Skeletal muscle satellite cell (primary cell): ENCODE measurements at regions not wholly inside any gene's neighbourhood (a gene's known extent, or its start where the extent isn't known, plus 50 kb on each side); places are given as distances from the start of the nearest gene placed in this dataset.

ENCODE experiments used
- H3K27me3 ChIP-seq: 2 replicates; pipeline ENCODE4 v1.7.0; 2013; ENCODE audit warnings: low read length; ENCODE audit not compliant: control insufficient read depth, insufficient read depth
- H3K36me3 ChIP-seq: 2 replicates; pipeline ENCODE4 v1.7.0; 2013; ENCODE audit warnings: mild to moderate bottlenecking, control low read depth, low read length; ENCODE audit not compliant: insufficient read depth
- H3K4me1 ChIP-seq: 2 replicates; pipeline ENCODE4 v1.7.0; 2013; ENCODE audit warnings: low read length; ENCODE audit not compliant: control insufficient read depth, insufficient read depth
- H3K4me2 ChIP-seq: 2 replicates; pipeline ENCODE4 v1.7.0; 2013; ENCODE audit warnings: mild to moderate bottlenecking, low read length
- H3K4me3 ChIP-seq: 2 replicates; pipeline ENCODE4 v1.7.0; 2013; ENCODE audit warnings: low read length
- H3K9ac ChIP-seq: 2 replicates; pipeline ENCODE4 v1.7.0; 2013; ENCODE audit warnings: mild to moderate bottlenecking, low read depth, low read length, moderate library complexity
- H3K9me3 ChIP-seq: replicated peaks from 2 replicates; pipeline ENCODE4 v1.7.0; 2013; ENCODE audit warnings: mild to moderate bottlenecking, control low read depth, low read length

GRCh38 chr3:34374521-34374920 lies 576.1 kb downstream of the PDCD6IP start:
- peaks cover 8% of the 10 kb centered on the region for H3K9me3 ChIP-seq
- H3K4me2 ChIP-seq, result no peak overlapping the region
- no peak overlapping the region for H3K4me3 ChIP-seq
- no peak overlapping the region for H3K9ac ChIP-seq
- H3K4me1 ChIP-seq, result no peaks in the 10 kb centered on the region
- no peaks in the 10 kb centered on the region for H3K36me3 ChIP-seq
- no peaks in the 10 kb centered on the region for H3K27me3 ChIP-seq

GRCh38 chr3:34376691-34377090 lies 578.3 kb downstream of the PDCD6IP start:
- Histone ChIP-seq H3K27me3 (no peaks in the 10 kb centered on the region), H3K4me2 (no peak overlapping the region), H3K9ac (no peak overlapping the region), H3K4me1 (no peaks in the 10 kb centered on the region), H3K4me3 (no peak overlapping the region), H3K9me3 (peaks cover 8% of the 10 kb centered on the region), H3K36me3 (no peaks in the 10 kb centered on the region)

GRCh38 chr3:34377961-34378360 lies 579.5 kb downstream of the PDCD6IP start:
- H3K27me3 ChIP-seq, result no peaks in the 10 kb centered on the region
- H3K4me2 ChIP-seq, result no peak overlapping the region
- H3K4me3 ChIP-seq, result no peak overlapping the region
- H3K9me3 ChIP-seq, result peaks cover 8% of the 10 kb centered on the region
- H3K9ac ChIP-seq, result no peak overlapping the region
- H3K36me3 ChIP-seq, result no peaks in the 10 kb centered on the region
- no peaks in the 10 kb centered on the region for H3K4me1 ChIP-seq

- Histone ChIP-seq H3K4me3 (no peak overlapping the region), H3K9me3 (peaks cover 8% of the 10 kb centered on the region), H3K9ac (no peak overlapping the region), H3K4me1 (no peaks in the 10 kb centered on the region), H3K4me2 (no peak overlapping the region), H3K36me3 (no peaks in the 10 kb centered on the region), H3K27me3 (no peaks in the 10 kb centered on the region)
Observed at GRCh38 chr3:34381243-34381642, 582.8 kb downstream of the PDCD6IP start.

GRCh38 chr3:34382859-34383258 lies 584.4 kb downstream of the PDCD6IP start:
- Histone ChIP-seq H3K4me3 (no peak overlapping the region), H3K4me1 (no peaks in the 10 kb centered on the region), H3K27me3 (no peaks in the 10 kb centered on the region), H3K4me2 (no peak overlapping the region), H3K9ac (no peak overlapping the region), H3K36me3 (no peaks in the 10 kb centered on the region), H3K9me3 (peaks cover 5% of the 10 kb centered on the region)

- no peaks in the 10 kb centered on the region for H3K27me3 ChIP-seq
- H3K9ac ChIP-seq, result no peak overlapping the region
- no peaks in the 10 kb centered on the region for H3K4me1 ChIP-seq
- H3K4me2 ChIP-seq, result no peak overlapping the region
- H3K9me3 ChIP-seq, result no peaks in the 10 kb centered on the region
- no peaks in the 10 kb centered on the region for H3K36me3 ChIP-seq
- H3K4me3 ChIP-seq, result no peak overlapping the region
Observed at GRCh38 chr3:34386309-34386708, 587.9 kb downstream of the PDCD6IP start.

GRCh38 chr3:34387826-34388564 lies 589.6 kb downstream of the PDCD6IP start:
- Histone ChIP-seq H3K4me1 (no peaks in the 10 kb centered on the region), H3K4me3 (no peak overlapping the region), H3K9ac (no peak overlapping the region), H3K4me2 (no peak overlapping the region), H3K36me3 (no peaks in the 10 kb centered on the region), H3K9me3 (no peaks in the 10 kb centered on the region), H3K27me3 (no peaks in the 10 kb centered on the region)

- Histone ChIP-seq H3K27me3 (no peaks in the 10 kb centered on the region), H3K4me1 (no peaks in the 10 kb centered on the region), H3K36me3 (no peaks in the 10 kb centered on the region), H3K9me3 (no peaks in the 10 kb centered on the region), H3K4me2 (no peak overlapping the region), H3K4me3 (no peak overlapping the region), H3K9ac (no peak overlapping the region)
Observed at GRCh38 chr3:34388830-34389229, 590.4 kb downstream of the PDCD6IP start.

GRCh38 chr3:34394978-34395748 lies 596.7 kb downstream of the PDCD6IP start:
- Histone ChIP-seq H3K4me3 (no peak overlapping the region), H3K4me1 (no peaks in the 10 kb centered on the region), H3K9me3 (peaks cover 11% of the 10 kb centered on the region), H3K9ac (no peak overlapping the region), H3K27me3 (no peaks in the 10 kb centered on the region), H3K36me3 (no peaks in the 10 kb centered on the region), H3K4me2 (no peak overlapping the region)

- Histone ChIP-seq H3K4me3 (no peak overlapping the region), H3K4me2 (no peak overlapping the region), H3K36me3 (no peaks in the 10 kb centered on the region), H3K9ac (no peak overlapping the region), H3K4me1 (no peaks in the 10 kb centered on the region), H3K27me3 (no peaks in the 10 kb centered on the region), H3K9me3 (peaks cover 11% of the 10 kb centered on the region)
Observed at GRCh38 chr3:34396288-34396687, 597.9 kb downstream of the PDCD6IP start.

GRCh38 chr3:34396956-34397355 lies 598.5 kb downstream of the PDCD6IP start:
- H3K9ac ChIP-seq, result no peak overlapping the region
- peaks cover 11% of the 10 kb centered on the region for H3K9me3 ChIP-seq
- no peaks in the 10 kb centered on the region for H3K36me3 ChIP-seq
- no peak overlapping the region for H3K4me3 ChIP-seq
- H3K4me1 ChIP-seq, result no peaks in the 10 kb centered on the region
- H3K27me3 ChIP-seq, result no peaks in the 10 kb centered on the region
- no peak overlapping the region for H3K4me2 ChIP-seq

GRCh38 chr3:34399401-34399800 lies 601.0 kb downstream of the PDCD6IP start:
- Histone ChIP-seq H3K4me2 (no peak overlapping the region), H3K4me1 (no peaks in the 10 kb centered on the region), H3K27me3 (no peaks in the 10 kb centered on the region), H3K4me3 (no peak overlapping the region), H3K9ac (no peak overlapping the region), H3K36me3 (no peaks in the 10 kb centered on the region), H3K9me3 (peaks cover 11% of the 10 kb centered on the region)
